Uterus (tissue), 3 donors: ENCODE measurements at regions not wholly inside any gene's neighbourhood (a gene's known extent, or its start where the extent isn't known, plus 50 kb on each side); places are given as distances from the start of the nearest gene placed in this dataset.
A peak's percentile ranks its signal among the peaks of the same experiment; 100 is the strongest.

Experiments used
- DNase-seq, 2 donors: peaks; one replicate each; pipeline ENCODE4 v3.0.0-alpha.2; 2019 to 2020
- H3K27ac ChIP-seq, 2 donors: fragments of 200-600 bp; sonication (generic); 1 replicate in 1 of 2; 2 replicates in 1 of 2; pipeline ENCODE4 v1.5.1; 2016 to 2018
- H3K27me3 ChIP-seq, 2 donors: fragments of 200-600 bp; sonication (generic); one replicate each; pipeline ENCODE4 v1.5.1; 2018 to 2019; ENCODE audit warnings: control low read depth in 1 of 2
- H3K36me3 ChIP-seq, 2 donors: fragments of 200-600 bp; sonication (generic); one replicate each; pipeline ENCODE4 v1.5.1; 2019; ENCODE audit warnings: control low read depth in 1 of 2
- H3K4me1 ChIP-seq, 2 donors: fragments of 200-600 bp; sonication (generic); one replicate each; pipeline ENCODE4 v1.5.1; 2018 to 2019; ENCODE audit warnings: control low read depth in 1 of 2
- H3K4me3 ChIP-seq, 2 donors: fragments of 200-600 bp; sonication (generic); 1 replicate in 1 of 2; 2 replicates in 1 of 2; pipeline ENCODE4 v1.5.1; 2018 to 2019; ENCODE audit warnings: mild to moderate bottlenecking in 1 of 2
- H3K9me3 ChIP-seq, 2 donors: fragments of 200-600 bp; sonication (generic); one replicate each; pipeline ENCODE4 v1.5.1; 2019; ENCODE audit warnings: control low read depth in 1 of 2
- POLR2A ChIP-seq, 2 donors: fragments of 450-650 bp; IDR thresholded peaks; one replicate each; pipeline ENCODE4 v1.6.1; 2016; ENCODE audit warnings: antibody characterized with exemption in 2 of 2, mild to moderate bottlenecking in 1 of 2, moderate library complexity in 1 of 2
- intact Hi-C: fragments of 100-400 bp; cut with DNase I; formaldehyde crosslinking; loops from one replicate; pipeline ENCODE4 v1.15.1; 2023; ENCODE audit warnings: low total_unique reads
- TF ChIP-seq, protein P1 (sequence below), 4 experiments: fragments of 200-600 bp in 2 of 4; fragments of 450-650 bp in 2 of 4; sonication (generic) in 2 of 4; IDR thresholded peaks; one replicate each; pipeline ENCODE4 v1.5.1; 2016 to 2019; ENCODE audit warnings: antibody characterized with exemption in 4 of 4, mild to moderate bottlenecking in 2 of 4, moderate library complexity in 1 of 4
- donor health status: DM: yes; HTN: yes; CAD: no.

DNA sequence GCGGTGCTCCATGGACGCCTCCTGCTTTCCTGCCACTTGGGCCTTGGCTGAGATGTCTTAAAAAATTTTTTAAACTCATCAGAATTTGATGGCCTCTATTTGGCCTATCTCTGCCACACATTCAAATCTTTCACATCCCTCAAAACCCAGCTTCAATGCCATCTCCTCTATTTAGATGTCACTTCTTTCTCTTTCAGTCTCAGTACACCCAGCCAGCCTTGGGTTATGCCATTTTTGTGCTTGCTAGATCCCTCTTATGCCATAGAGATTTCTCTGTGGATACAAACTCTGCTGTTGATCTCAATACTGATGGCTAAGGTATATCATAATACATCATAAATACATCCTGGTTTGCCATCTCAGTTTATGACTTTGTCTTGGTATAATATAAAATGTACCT, 222.3 kb upstream of the TPRG1 start:
- H3K4me1 ChIP-seq = peaks cover 10 to 15% of the 10 kb centered on the region in 2 donors

DNA sequence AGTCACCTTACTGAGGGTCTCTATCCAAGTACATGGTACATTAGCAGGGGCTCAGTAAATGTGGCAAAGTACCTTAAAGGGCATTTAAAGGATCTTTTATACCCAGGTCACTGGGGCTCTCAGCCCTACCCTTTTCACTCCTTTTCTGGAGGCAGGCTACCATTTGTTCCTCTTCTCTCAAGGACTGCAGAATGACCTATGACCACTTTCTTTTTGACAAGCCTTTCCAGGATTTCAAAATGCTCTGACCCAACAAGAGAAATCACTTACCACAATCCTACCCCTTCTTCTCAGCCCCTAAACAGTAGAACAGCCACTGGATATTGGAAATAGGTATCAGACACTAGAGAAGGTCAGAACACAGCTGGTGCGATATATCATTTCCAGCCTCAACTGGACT, 221.8 kb upstream of the TPRG1 start:
- Histone ChIP-seq H3K9me3 (no peaks in the 10 kb centered on the region), H3K36me3 (no peaks in the 10 kb centered on the region), H3K4me3 (no peak overlapping the region), H3K27ac (peak overlapping the region; percentile 95 to 96), H3K4me1 (peaks cover 10 to 15% of the 10 kb centered on the region in 2 donors), H3K27me3 (no peaks in the 10 kb centered on the region)
- TF ChIP-seq POLR2A (IDR thresholded peaks at IDR 0.05) = no peak
- TF ChIP-seq, protein P1, sequence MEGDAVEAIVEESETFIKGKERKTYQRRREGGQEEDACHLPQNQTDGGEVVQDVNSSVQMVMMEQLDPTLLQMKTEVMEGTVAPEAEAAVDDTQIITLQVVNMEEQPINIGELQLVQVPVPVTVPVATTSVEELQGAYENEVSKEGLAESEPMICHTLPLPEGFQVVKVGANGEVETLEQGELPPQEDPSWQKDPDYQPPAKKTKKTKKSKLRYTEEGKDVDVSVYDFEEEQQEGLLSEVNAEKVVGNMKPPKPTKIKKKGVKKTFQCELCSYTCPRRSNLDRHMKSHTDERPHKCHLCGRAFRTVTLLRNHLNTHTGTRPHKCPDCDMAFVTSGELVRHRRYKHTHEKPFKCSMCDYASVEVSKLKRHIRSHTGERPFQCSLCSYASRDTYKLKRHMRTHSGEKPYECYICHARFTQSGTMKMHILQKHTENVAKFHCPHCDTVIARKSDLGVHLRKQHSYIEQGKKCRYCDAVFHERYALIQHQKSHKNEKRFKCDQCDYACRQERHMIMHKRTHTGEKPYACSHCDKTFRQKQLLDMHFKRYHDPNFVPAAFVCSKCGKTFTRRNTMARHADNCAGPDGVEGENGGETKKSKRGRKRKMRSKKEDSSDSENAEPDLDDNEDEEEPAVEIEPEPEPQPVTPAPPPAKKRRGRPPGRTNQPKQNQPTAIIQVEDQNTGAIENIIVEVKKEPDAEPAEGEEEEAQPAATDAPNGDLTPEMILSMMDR (IDR thresholded peaks at IDR 0.05) = no peak
- no peak for DNase-seq
- intact Hi-C loops = loop anchor here (5.0 to 10.0 kb wide), 2 partner anchors 895 to 1208 kb away; no protein-coding TSS in a partner anchor

More for the DNA sequence above, 222.3 kb upstream of the TPRG1 start:
- no peak overlapping the region for H3K4me3 ChIP-seq
- no peaks in the 10 kb centered on the region for H3K36me3 ChIP-seq
- DNase-seq = no peak
- intact Hi-C loops = loop anchor here (5.0 kb wide), 1 partner anchor 1207 kb away; no protein-coding TSS in a partner anchor
- peak overlapping the region; percentile 95 to 96 for H3K27ac ChIP-seq
- no peaks in the 10 kb centered on the region for H3K27me3 ChIP-seq
- no peaks in the 10 kb centered on the region for H3K9me3 ChIP-seq
- TF ChIP-seq, protein P1 (IDR thresholded peaks at IDR 0.05) = no peak
- TF ChIP-seq POLR2A (IDR thresholded peaks at IDR 0.05) = no peak

DNA sequence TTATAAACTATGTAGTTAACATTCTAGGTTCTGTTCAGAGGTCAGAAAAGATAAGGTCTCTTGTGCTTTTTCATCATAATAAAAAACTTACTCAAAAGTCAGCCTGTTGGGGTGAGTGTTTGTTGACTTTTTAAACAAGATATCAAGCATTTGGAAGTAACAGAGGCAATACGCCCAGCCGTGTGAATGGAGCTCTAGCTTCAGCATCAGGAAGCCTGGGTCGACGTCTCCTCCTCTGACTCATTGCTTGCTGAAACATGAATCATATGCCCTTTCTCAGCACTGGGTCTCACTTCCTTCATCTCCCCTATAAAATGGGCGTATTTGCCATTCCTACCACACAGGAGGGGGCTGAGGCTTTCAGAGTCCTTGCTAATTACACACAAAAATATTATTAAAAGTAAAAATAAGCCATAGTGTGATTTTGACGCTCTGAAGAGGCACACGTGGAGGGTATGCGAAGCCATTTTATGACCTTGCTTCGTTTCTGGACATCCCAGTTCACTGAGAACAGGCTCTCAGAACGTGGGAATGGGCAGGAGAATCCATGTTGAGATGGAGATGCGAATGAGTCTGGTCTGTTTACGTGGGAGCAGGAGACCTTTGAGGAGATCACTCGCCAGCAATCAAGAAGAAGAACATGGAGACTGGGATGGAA, 220.8 kb upstream of the TPRG1 start:
- intact Hi-C loops = loop anchor here (10.0 kb wide), 1 partner anchor 896 kb away; no protein-coding TSS in a partner anchor
- TF ChIP-seq, protein P1 (IDR thresholded peaks at IDR 0.05) = no peak
- TF ChIP-seq POLR2A (IDR thresholded peaks at IDR 0.05) = peak in 1 of 2 donors; percentile 5

DNA sequence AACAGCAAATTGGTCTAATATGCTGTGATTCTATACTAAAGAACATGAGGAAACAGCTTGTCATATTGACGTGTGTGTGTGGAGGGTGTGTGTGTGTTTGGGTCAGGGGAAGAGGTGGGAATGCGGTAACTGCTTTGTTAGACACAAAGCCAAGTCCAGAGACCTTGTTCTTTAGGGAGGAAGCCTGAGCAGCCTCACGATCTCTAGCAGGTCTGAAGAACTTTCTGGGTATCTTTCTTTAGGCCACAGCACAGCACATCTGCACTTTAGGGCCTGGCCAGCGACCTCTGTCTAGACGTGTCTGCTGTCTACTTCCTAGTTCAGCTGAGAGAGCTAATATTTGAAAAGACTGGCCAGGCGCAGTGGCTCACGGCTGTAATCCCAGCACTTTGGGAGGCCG, 220.0 kb upstream of the TPRG1 start:
- Histone ChIP-seq H3K4me1 (peaks cover 10 to 15% of the 10 kb centered on the region in 2 donors), H3K27ac (peak overlapping the region; percentile 95 to 96), H3K4me3 (no peak overlapping the region), H3K36me3 (no peaks in the 10 kb centered on the region), H3K27me3 (no peaks in the 10 kb centered on the region), H3K9me3 (no peaks in the 10 kb centered on the region)
- intact Hi-C loops = loop anchor here (10.0 kb wide), 1 partner anchor 897 kb away; no protein-coding TSS in a partner anchor
- TF ChIP-seq, protein P1 (IDR thresholded peaks at IDR 0.05) = no peak
- TF ChIP-seq POLR2A (IDR thresholded peaks at IDR 0.05) = no peak
- no peak for DNase-seq

More for the DNA sequence above, 220.8 kb upstream of the TPRG1 start:
- DNase-seq = peak; percentile 74 to 92
- no peaks in the 10 kb centered on the region for H3K27me3 ChIP-seq
- H3K9me3 ChIP-seq = no peaks in the 10 kb centered on the region
- H3K36me3 ChIP-seq = no peaks in the 10 kb centered on the region
- peak overlapping the region; percentile 95 to 96 for H3K27ac ChIP-seq
- peaks cover 10 to 15% of the 10 kb centered on the region in 2 donors for H3K4me1 ChIP-seq
- no peak overlapping the region for H3K4me3 ChIP-seq

DNA sequence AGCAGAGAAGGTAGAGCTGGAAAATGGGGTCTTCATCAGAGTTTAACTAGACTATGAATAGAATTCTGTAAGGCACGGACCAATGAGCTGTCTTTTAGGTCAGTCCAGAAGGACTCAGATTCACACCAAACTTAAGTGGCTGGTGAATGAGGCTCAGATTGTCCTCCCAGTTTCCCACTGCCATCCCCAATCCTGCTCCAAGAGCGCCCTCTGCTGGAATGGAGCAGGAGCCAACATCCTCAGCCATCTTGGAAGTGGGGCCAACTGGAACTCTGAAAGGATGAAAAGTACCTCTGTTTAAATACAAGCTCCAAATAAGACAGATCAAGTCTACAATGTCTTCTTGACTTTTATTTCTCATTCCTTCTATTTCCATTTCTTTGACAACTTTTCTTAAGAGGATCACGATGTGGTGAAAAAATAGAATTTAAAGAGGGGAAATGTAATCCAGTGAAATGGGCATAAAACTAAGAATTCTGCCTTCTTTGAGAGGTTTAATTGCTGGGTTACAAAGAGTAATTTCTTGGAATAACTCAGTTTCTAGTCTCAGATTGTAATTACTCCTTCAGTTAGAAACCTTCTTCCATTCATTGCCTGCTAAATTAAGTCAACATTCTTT, 217.1 kb upstream of the TPRG1 start:
- Histone ChIP-seq H3K27ac (peak overlapping the region; percentile 15 to 44), H3K27me3 (no peaks in the 10 kb centered on the region), H3K9me3 (no peaks in the 10 kb centered on the region), H3K4me1 (peaks cover 5 to 15% of the 10 kb centered on the region in 2 donors), H3K36me3 (no peaks in the 10 kb centered on the region), H3K4me3 (no peak overlapping the region)
- intact Hi-C loops = loop anchor here (10.0 kb wide), 1 partner anchor 900 kb away; no protein-coding TSS in a partner anchor
- TF ChIP-seq, protein P1 (IDR thresholded peaks at IDR 0.05) = peak; percentile 90 to 95 (median 93)
- no peak for TF ChIP-seq POLR2A (IDR thresholded peaks at IDR 0.05)
- peak; percentile 86 to 87 for DNase-seq
